CD4-positive, alpha-beta T cell (primary cell): ENCODE measurements at regions not wholly inside any gene's neighbourhood (a gene's known extent, or its start where the extent isn't known, plus 50 kb on each side); places are given as distances from the start of the nearest gene placed in this dataset.

Source experiments
- ATAC-seq: fragments of 200-7000 bp; cut with Tn5 transposase; one replicate; pipeline ENCODE4 v1.10.0; 2022; ENCODE audit warnings: mild to moderate bottlenecking; ENCODE audit not compliant: poor library complexity
- CTCF ChIA-PET: fragments of 350-600 bp; sonication (Branson Sonifier 250); formaldehyde crosslinking; loops from one replicate; lab custom pipeline; 2021; ENCODE audit warnings: antibody characterized with exemption, inconsistent platforms; lab: Charles Lee
- POLR2A ChIA-PET: fragments of 350-600 bp; sonication (Branson Sonifier 250); formaldehyde crosslinking; loops from one replicate; lab custom pipeline; 2021; ENCODE audit warnings: antibody characterized with exemption, inconsistent platforms; lab: Charles Lee
- DNase-seq, 14 experiments: peaks; one replicate each; pipeline ENCODE4 v3.0.0-alpha.2; 2013 to 2020; ENCODE audit warnings: mixed read lengths in 2 of 14
- H3K27ac ChIP-seq, 2 donors: one replicate each; pipeline versions ENCODE4 v1.5.1 to v1.7.0; 2013; ENCODE audit warnings: low read length in 2 of 2, low read depth in 1 of 2, mild to moderate bottlenecking in 1 of 2
- H3K27me3 ChIP-seq, 2 experiments: 1 replicate in 1 of 2; 2 replicates in 1 of 2; pipeline versions ENCODE4 v1.6.1 to v1.7.0; 2013; ENCODE audit warnings: low read length in 2 of 2, control low read depth in 1 of 2, mild to moderate bottlenecking in 1 of 2, moderate library complexity in 1 of 2; ENCODE audit not compliant: insufficient read depth in 2 of 2, control insufficient read depth in 1 of 2
- H3K36me3 ChIP-seq: one replicate; pipeline ENCODE4 v1.6.1; 2013; ENCODE audit warnings: low read length, control low read depth; ENCODE audit not compliant: insufficient read depth
- H3K4me1 ChIP-seq: one replicate; pipeline ENCODE4 v1.6.1; 2013; ENCODE audit warnings: low read length, control low read depth; ENCODE audit not compliant: insufficient read depth
- H3K4me3 ChIP-seq: one replicate; pipeline ENCODE4 v1.5.1; 2013; ENCODE audit warnings: mild to moderate bottlenecking, low read length, moderate library complexity
- H3K9me3 ChIP-seq, 2 experiments: 1 replicate in 1 of 2; 2 replicates in 1 of 2; pipeline versions ENCODE4 v1.6.1 to v1.7.0; 2013; ENCODE audit warnings: low read length in 2 of 2, mild to moderate bottlenecking in 2 of 2, control low read depth in 1 of 2, moderate library complexity in 1 of 2; ENCODE audit not compliant: control insufficient read depth in 1 of 2, insufficient read depth in 1 of 2
- H3K27ac Mint-ChIP-seq: one replicate; pipeline ENCODE4 v1.8.0; 2020; ENCODE audit warnings: mixed read lengths
- H3K27me3 Mint-ChIP-seq: one replicate; pipeline ENCODE4 v1.8.0; 2021; ENCODE audit warnings: mixed read lengths
- H3K36me3 Mint-ChIP-seq: one replicate; pipeline ENCODE4 v1.8.0; 2021; ENCODE audit warnings: low read depth, mixed read lengths
- H3K4me1 Mint-ChIP-seq: one replicate; pipeline ENCODE4 v1.8.0; 2021; ENCODE audit warnings: low read depth, mixed read lengths
- H3K4me3 Mint-ChIP-seq: one replicate; pipeline ENCODE4 v1.8.0; 2020; ENCODE audit warnings: mild to moderate bottlenecking, mixed read lengths
- H3K9me3 Mint-ChIP-seq: one replicate; pipeline ENCODE4 v1.8.0; 2020; ENCODE audit warnings: mixed read lengths
- CTCF ChIP-seq: fragments of 200-600 bp; IDR thresholded peaks from one replicate; pipeline ENCODE4 v1.8.0; 2022; ENCODE audit warnings: antibody characterized with exemption, mild to moderate bottlenecking
- intact Hi-C, 2 experiments: fragments of 100-400 bp; cut with DNase I in 1 of 2; cut with micrococcal nuclease in 1 of 2; formaldehyde crosslinking; loops; one replicate each; pipeline versions ENCODE4 v1.15.1 to v1.9.0; 2023 to 2025; cut with DNase I, micrococcal nuclease

GRCh38 chr21:19010996-19011395 lies 607.4 kb upstream of the TMPRSS15 start:
- ChIA-PET POLR2A (no interaction called here), CTCF (no interaction called here)
- Histone ChIP-seq H3K36me3 (no peaks in the 10 kb centered on the region), H3K4me3 (no peak overlapping the region), H3K27me3 (no peaks in the 10 kb centered on the region), H3K4me1 (no peaks in the 10 kb centered on the region), H3K9me3 (no peaks in the 10 kb centered on the region), H3K27ac (no peak overlapping the region)
- H3K4me3 Mint-ChIP-seq, result no peak overlapping the region
- ATAC-seq (no peak), DNase-seq (no peak)
- no peaks in the 10 kb centered on the region for H3K36me3 Mint-ChIP-seq
- no peaks in the 10 kb centered on the region for H3K27me3 Mint-ChIP-seq
- no peak for TF ChIP-seq CTCF
- H3K9me3 Mint-ChIP-seq, result peaks cover 15% of the 10 kb centered on the region
- H3K27ac Mint-ChIP-seq, result no peak overlapping the region
- intact Hi-C loops, result no loop called here
- H3K4me1 Mint-ChIP-seq, result no peaks in the 10 kb centered on the region

- Histone ChIP-seq H3K36me3 (no peaks in the 10 kb centered on the region), H3K4me3 (no peak overlapping the region), H3K27me3 (no peaks in the 10 kb centered on the region), H3K4me1 (no peaks in the 10 kb centered on the region), H3K27ac (no peak overlapping the region), H3K9me3 (no peaks in the 10 kb centered on the region)
- ChIA-PET CTCF (no interaction called here), POLR2A (no interaction called here)
- TF ChIP-seq CTCF, result no peak
- no peak overlapping the region for H3K27ac Mint-ChIP-seq
- H3K9me3 Mint-ChIP-seq, result peaks cover 15% of the 10 kb centered on the region
- no peaks in the 10 kb centered on the region for H3K36me3 Mint-ChIP-seq
- intact Hi-C loops, result no loop called here
- H3K4me3 Mint-ChIP-seq, result no peak overlapping the region
- no peaks in the 10 kb centered on the region for H3K27me3 Mint-ChIP-seq
- no peak for ATAC-seq
- no peaks in the 10 kb centered on the region for H3K4me1 Mint-ChIP-seq
- no peak for DNase-seq
Observed at GRCh38 chr21:19011451-19011850, 607.9 kb upstream of the TMPRSS15 start.

GRCh38 chr21:19013916-19014315 lies 610.3 kb upstream of the TMPRSS15 start:
- Histone ChIP-seq H3K9me3 (no peaks in the 10 kb centered on the region), H3K27ac (no peak overlapping the region), H3K27me3 (no peaks in the 10 kb centered on the region), H3K4me1 (no peaks in the 10 kb centered on the region), H3K36me3 (no peaks in the 10 kb centered on the region), H3K4me3 (no peak overlapping the region)
- ChIA-PET POLR2A (no interaction called here), CTCF (no interaction called here)
- no peaks in the 10 kb centered on the region for H3K36me3 Mint-ChIP-seq
- H3K4me1 Mint-ChIP-seq, result no peaks in the 10 kb centered on the region
- DNase-seq (no peak), ATAC-seq (no peak)
- no peak overlapping the region for H3K4me3 Mint-ChIP-seq
- H3K9me3 Mint-ChIP-seq, result peaks cover 17% of the 10 kb centered on the region
- no peaks in the 10 kb centered on the region for H3K27me3 Mint-ChIP-seq
- no peak overlapping the region for H3K27ac Mint-ChIP-seq
- no peak for TF ChIP-seq CTCF
- intact Hi-C loops, result no loop called here
